ENCODE measurements at regions not wholly inside any gene's neighbourhood (a gene's known extent, or its start where the extent isn't known, plus 50 kb on each side); places are given as distances from the start of the nearest gene placed in this dataset.

GRCh38 chr4:156501962-156502361, 469.6 kb downstream of the PDGFC start:
- no peak for DNase-seq
- Histone ChIP-seq H3K36me3 (replicated peaks) (no peaks in the 10 kb centered on the region), H3K4me3 (ENCODE audit: low read depth, low read length) (no peak overlapping the region), H3K27ac (no peak overlapping the region), H3K27me3 (replicated peaks) (no peaks in the 10 kb centered on the region)
- in situ Hi-C loops (cut with HindIII; ENCODE audit: low pct_ligation_motif_present, low sequenced_read_pairs) = no loop called here
- TF ChIP-seq CTCF (IDR thresholded peaks at IDR 0.05; ENCODE audit: low read depth, low read length, missing control alignments) = no peak

GRCh38 chr4:156499684-156500083, 471.9 kb downstream of the PDGFC start:
- in situ Hi-C loops (cut with HindIII; ENCODE audit: low pct_ligation_motif_present, low sequenced_read_pairs) = no loop called here
- Histone ChIP-seq H3K4me3 (ENCODE audit: low read depth, low read length) (no peak overlapping the region), H3K27ac (no peak overlapping the region), H3K36me3 (replicated peaks) (no peaks in the 10 kb centered on the region), H3K27me3 (replicated peaks) (no peaks in the 10 kb centered on the region)
- no peak for DNase-seq
- TF ChIP-seq CTCF (IDR thresholded peaks at IDR 0.05; ENCODE audit: low read depth, low read length, missing control alignments) = no peak

GRCh38 chr4:156497486-156497885, 474.1 kb downstream of the PDGFC start:
- in situ Hi-C loops (cut with HindIII; ENCODE audit: low pct_ligation_motif_present, low sequenced_read_pairs) = no loop called here
- Histone ChIP-seq H3K36me3 (replicated peaks) (no peaks in the 10 kb centered on the region), H3K27ac (no peak overlapping the region), H3K4me3 (ENCODE audit: low read depth, low read length) (no peak overlapping the region), H3K27me3 (replicated peaks) (no peaks in the 10 kb centered on the region)
- TF ChIP-seq CTCF (IDR thresholded peaks at IDR 0.05; ENCODE audit: low read depth, low read length, missing control alignments) = no peak
- no peak for DNase-seq

GRCh38 chr4:156496797-156497196, 474.8 kb downstream of the PDGFC start:
- in situ Hi-C loops (cut with HindIII; ENCODE audit: low pct_ligation_motif_present, low sequenced_read_pairs) = no loop called here
- peak; percentile 32 for DNase-seq
- no peak for TF ChIP-seq CTCF (IDR thresholded peaks at IDR 0.05; ENCODE audit: low read depth, low read length, missing control alignments)
- Histone ChIP-seq H3K4me3 (ENCODE audit: low read depth, low read length) (no peak overlapping the region), H3K27me3 (replicated peaks) (no peaks in the 10 kb centered on the region), H3K27ac (no peak overlapping the region), H3K36me3 (replicated peaks) (no peaks in the 10 kb centered on the region)

GRCh38 chr4:156495836-156496235, 475.8 kb downstream of the PDGFC start:
- no peak for DNase-seq
- H3K36me3 ChIP-seq (replicated peaks) = no peaks in the 10 kb centered on the region
- H3K27ac ChIP-seq = no peak overlapping the region
- no peak for TF ChIP-seq CTCF (IDR thresholded peaks at IDR 0.05; ENCODE audit: low read depth, low read length, missing control alignments)
- in situ Hi-C loops (cut with HindIII; ENCODE audit: low pct_ligation_motif_present, low sequenced_read_pairs) = no loop called here
- H3K27me3 ChIP-seq (replicated peaks) = no peaks in the 10 kb centered on the region
- no peak overlapping the region for H3K4me3 ChIP-seq (ENCODE audit: low read depth, low read length)

GRCh38 chr4:156495091-156495490, 476.5 kb downstream of the PDGFC start:
- Histone ChIP-seq H3K36me3 (replicated peaks) (no peaks in the 10 kb centered on the region), H3K27me3 (replicated peaks) (no peaks in the 10 kb centered on the region), H3K27ac (no peak overlapping the region), H3K4me3 (ENCODE audit: low read depth, low read length) (no peak overlapping the region)
- DNase-seq = no peak
- in situ Hi-C loops (cut with HindIII; ENCODE audit: low pct_ligation_motif_present, low sequenced_read_pairs) = no loop called here
- TF ChIP-seq CTCF (IDR thresholded peaks at IDR 0.05; ENCODE audit: low read depth, low read length, missing control alignments) = no peak

All from brain microvascular endothelial cell (primary cell).